ENCODE measurements at regions not wholly inside any gene's neighbourhood (a gene's known extent, or its start where the extent isn't known, plus 50 kb on each side); places are given as distances from the start of the nearest gene placed in this dataset.

- ChIA-PET POLR2A (no interaction called here), CTCF (ENCODE audit: low intra/inter-chr PET ratio) (no interaction called here)
- 0% methylated on average over 6 of the region's 6 CpGs for WGBS (ENCODE audit: insufficient coverage, low coverage, missing lambda C conversion rate)
- Histone ChIP-seq H3K9me1 (ENCODE audit: control insufficient read depth, insufficient read depth, low read length) (no peaks in the 10 kb centered on the region), H4K20me1 (replicated peaks; ENCODE audit: control insufficient read depth, insufficient read depth, low read length) (no peaks in the 10 kb centered on the region), H3K36me3 (ENCODE audit: control insufficient read depth, insufficient read depth, low read length) (no peaks in the 10 kb centered on the region), H2AFZ (ENCODE audit: low read depth, low read length) (no peak overlapping the region), H3K4me1 (replicated peaks in 1 of 2; ENCODE audit: control insufficient read depth in 2 of 2, insufficient read depth in 2 of 2, low read length in 2 of 2) (peaks cover 0 to 5% of the 10 kb centered on the region in 2 experiments; a peak in 1 of 5 replicates), H3K4me2 (ENCODE audit: insufficient read depth, low read length) (no peak overlapping the region), H3K27me3 (ENCODE audit: control insufficient read depth in 2 of 2, insufficient read depth in 2 of 2, low read length in 2 of 2) (no peaks in the 10 kb centered on the region), H3K27ac (ENCODE audit: extremely low read depth, low read depth, low read length) (no peak overlapping the region), H3K9me3 (replicated peaks; ENCODE audit: control insufficient read depth, insufficient read depth, low read depth, low read length) (no peaks in the 10 kb centered on the region), H3K4me3 (no peak overlapping the region), H3K79me2 (ENCODE audit: control insufficient read depth, insufficient read depth, low read length) (no peaks in the 10 kb centered on the region), H3K9ac (ENCODE audit: insufficient read depth in 1 of 2, low read depth in 2 of 2, low read length in 2 of 2) (no peak overlapping the region)
- no peak for FAIRE-seq
- intact Hi-C loops (cut with micrococcal nuclease) = no loop called here
- no peak for DNase-seq (ENCODE audit: extremely low read depth in 1 of 4, low spot score in 3 of 4)
- in situ Hi-C loops (cut with MboI) = no loop called here
- no peak for ATAC-seq
- BruUV-seq (replicated peaks) = no TSS peak
- TF ChIP-seq BRF1 (IDR thresholded peaks at IDR 0.05; ENCODE audit: borderline replicate concordance, extremely low read depth, insufficient read length) (no peak), ETS1 (conservative IDR thresholded peaks at IDR 0.05; ENCODE audit: control insufficient read depth, low read depth, low read length) (no peak), ZNF398 (CRISPR knock-in tag; IDR thresholded peaks at IDR 0.05) (no peak), POLR2A (conservative IDR thresholded peaks at IDR 0.05) (no peak), CEBPG (CRISPR knock-in tag; IDR thresholded peaks at IDR 0.05) (no peak), CEBPG (tag; conservative IDR thresholded peaks at IDR 0.05 in 1 of 2, IDR thresholded peaks at IDR 0.05 in 1 of 2) (no peak), SMARCE1 (IDR thresholded peaks at IDR 0.05) (no peak), KLF13 (tag; IDR thresholded peaks at IDR 0.05; ENCODE audit: borderline replicate concordance, low read depth) (no peak), MXI1 (IDR thresholded peaks at IDR 0.05; ENCODE audit: low read depth, low read length) (no peak), SAP30 (IDR thresholded peaks at IDR 0.05; ENCODE audit: borderline replicate concordance, insufficient read depth, low read depth, low read length, poor library complexity, severe bottlenecking) (no peak), ZNF318 (IDR thresholded peaks at IDR 0.05; ENCODE audit: borderline replicate concordance in 1 of 2, low read depth in 1 of 2) (no peak), ZNF134 (CRISPR knock-in tag; conservative IDR thresholded peaks at IDR 0.05) (no peak)
These were observed 354.4 kb upstream of the ARGLU1 start for GRCh38 chr13:106922384-106922783.

All from K562 (cell line).